ENCODE measurements at regions not wholly inside any gene's neighbourhood (a gene's known extent, or its start where the extent isn't known, plus 50 kb on each side); places are given as distances from the start of the nearest gene placed in this dataset.

DNA sequence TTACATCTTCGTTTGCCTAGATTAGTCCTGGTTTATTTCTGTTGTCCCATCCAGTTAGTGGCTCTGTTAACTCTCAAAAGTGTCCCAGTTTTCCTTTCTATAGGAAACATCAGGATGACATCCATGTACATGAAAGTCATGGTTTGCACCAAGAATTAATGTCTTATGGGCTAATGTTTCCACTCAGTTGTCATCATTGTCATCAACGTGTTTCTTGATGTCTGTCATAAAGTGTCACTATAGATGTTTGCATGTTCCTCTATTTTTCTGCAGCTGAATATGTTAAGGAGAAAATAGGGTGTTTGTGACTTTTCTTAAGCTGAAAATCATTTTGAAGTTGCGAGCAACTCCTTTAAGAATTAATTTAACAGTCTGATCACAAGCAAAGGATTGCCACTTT, 567.0 kb downstream of the TMEM114 start:
- Histone ChIP-seq H3K27ac (ENCODE audit: control insufficient read depth, insufficient read depth, low read length) (no peak overlapping the region), H3K9me1 (ENCODE audit: control insufficient read depth, extremely low read depth, insufficient read depth, low read length) (no peaks in the 10 kb centered on the region), H3K4me1 (ENCODE audit: control insufficient read depth, extremely low read depth, insufficient read depth, low read length) (no peaks in the 10 kb centered on the region), H3K4me2 (ENCODE audit: control insufficient read depth, extremely low read depth, insufficient read depth, low read depth, low read length) (no peak overlapping the region), H2AFZ (ENCODE audit: control insufficient read depth, low read length) (no peak overlapping the region), H3K27me3 (ENCODE audit: control insufficient read depth, extremely low read depth, insufficient read depth, low read length) (no peaks in the 10 kb centered on the region), H3K4me3 (ENCODE audit: control insufficient read depth in 2 of 3, extremely low read depth in 1 of 3, insufficient read depth in 2 of 3, low read depth in 1 of 3, low read length in 3 of 3) (no peak overlapping the region), H4K20me1 (ENCODE audit: control insufficient read depth, extremely low read depth, insufficient read depth, low read length) (no peaks in the 10 kb centered on the region), H3K9ac (ENCODE audit: control insufficient read depth, extremely low read depth, insufficient read depth, low read length) (no peak overlapping the region), H3K9me3 (ENCODE audit: control insufficient read depth, low read depth, low read length) (peaks cover 2% of the 10 kb centered on the region), H3K36me3 (ENCODE audit: control insufficient read depth in 2 of 2, extremely low read depth in 1 of 2, insufficient read depth in 2 of 2, low read length in 2 of 2) (no peaks in the 10 kb centered on the region), H3K79me2 (ENCODE audit: control insufficient read depth, insufficient read depth, low read length) (no peaks in the 10 kb centered on the region)
- FAIRE-seq, result no peak
- TF ChIP-seq EZH2 (IDR thresholded peaks at IDR 0.05; ENCODE audit: low read length), result no peak
- TF ChIP-seq, protein P1, sequence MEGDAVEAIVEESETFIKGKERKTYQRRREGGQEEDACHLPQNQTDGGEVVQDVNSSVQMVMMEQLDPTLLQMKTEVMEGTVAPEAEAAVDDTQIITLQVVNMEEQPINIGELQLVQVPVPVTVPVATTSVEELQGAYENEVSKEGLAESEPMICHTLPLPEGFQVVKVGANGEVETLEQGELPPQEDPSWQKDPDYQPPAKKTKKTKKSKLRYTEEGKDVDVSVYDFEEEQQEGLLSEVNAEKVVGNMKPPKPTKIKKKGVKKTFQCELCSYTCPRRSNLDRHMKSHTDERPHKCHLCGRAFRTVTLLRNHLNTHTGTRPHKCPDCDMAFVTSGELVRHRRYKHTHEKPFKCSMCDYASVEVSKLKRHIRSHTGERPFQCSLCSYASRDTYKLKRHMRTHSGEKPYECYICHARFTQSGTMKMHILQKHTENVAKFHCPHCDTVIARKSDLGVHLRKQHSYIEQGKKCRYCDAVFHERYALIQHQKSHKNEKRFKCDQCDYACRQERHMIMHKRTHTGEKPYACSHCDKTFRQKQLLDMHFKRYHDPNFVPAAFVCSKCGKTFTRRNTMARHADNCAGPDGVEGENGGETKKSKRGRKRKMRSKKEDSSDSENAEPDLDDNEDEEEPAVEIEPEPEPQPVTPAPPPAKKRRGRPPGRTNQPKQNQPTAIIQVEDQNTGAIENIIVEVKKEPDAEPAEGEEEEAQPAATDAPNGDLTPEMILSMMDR (optimal IDR thresholded peaks at IDR 0.05 in 1 of 3, IDR thresholded peaks at IDR 0.05 in 1 of 3, conservative IDR thresholded peaks at IDR 0.05 in 1 of 3; ENCODE audit: extremely low read depth in 1 of 3, insufficient read depth in 2 of 3, low read length in 3 of 3), result no peak
- DNase-seq (ENCODE audit: low read depth, low spot score), result no peak
- dilution Hi-C loops (cut with MboI; ENCODE audit: extremely low pct_ligation_motif_present, low sequenced_read_pairs), result no loop called here

DNA sequence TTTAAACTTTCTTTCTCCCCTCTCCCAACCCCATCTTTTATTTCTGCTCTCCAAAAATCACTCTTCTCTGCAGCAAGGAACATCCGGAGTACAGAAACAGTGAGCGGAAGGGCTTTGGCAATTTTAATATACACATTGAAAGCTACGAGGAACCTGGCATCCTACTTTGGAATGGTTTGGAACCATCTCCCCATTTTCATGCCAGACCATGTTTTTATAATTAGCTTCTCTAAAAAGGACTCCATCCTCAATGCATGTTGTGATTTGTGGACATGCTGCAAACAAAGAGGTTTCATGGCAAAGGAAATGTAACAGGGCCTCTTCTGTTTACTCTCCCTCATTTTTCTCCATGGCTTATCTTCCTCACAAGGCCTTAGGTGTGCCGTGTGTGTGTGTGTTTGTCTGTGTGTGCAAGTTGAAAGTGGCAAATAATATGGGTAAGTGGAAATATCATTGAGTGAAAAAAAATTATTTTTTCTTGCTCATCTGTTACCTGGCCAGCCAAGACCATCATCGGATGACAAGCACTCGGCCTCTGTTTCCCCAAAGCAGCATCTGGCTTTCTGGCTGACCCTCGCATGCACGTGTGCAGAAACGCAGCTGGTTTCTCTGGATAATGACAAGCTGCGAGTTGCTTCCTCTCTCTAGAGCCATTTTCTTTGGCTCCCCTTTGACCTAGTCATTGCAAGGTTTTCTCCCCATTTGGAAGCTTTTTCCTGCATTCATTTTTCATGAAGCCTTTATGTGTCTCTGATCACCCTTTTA, 585.0 kb downstream of the TMEM114 start:
- Histone ChIP-seq H3K4me3 (ENCODE audit: control insufficient read depth in 2 of 3, extremely low read depth in 1 of 3, insufficient read depth in 2 of 3, low read depth in 1 of 3, low read length in 3 of 3) (no peak overlapping the region), H3K4me2 (ENCODE audit: control insufficient read depth, extremely low read depth, insufficient read depth, low read depth, low read length) (no peak overlapping the region), H3K9me1 (ENCODE audit: control insufficient read depth, extremely low read depth, insufficient read depth, low read length) (no peaks in the 10 kb centered on the region), H3K9me3 (ENCODE audit: control insufficient read depth, low read depth, low read length) (peaks cover 1% of the 10 kb centered on the region), H3K27ac (ENCODE audit: control insufficient read depth, insufficient read depth, low read length) (no peak overlapping the region), H4K20me1 (ENCODE audit: control insufficient read depth, extremely low read depth, insufficient read depth, low read length) (no peaks in the 10 kb centered on the region), H3K4me1 (ENCODE audit: control insufficient read depth, extremely low read depth, insufficient read depth, low read length) (no peaks in the 10 kb centered on the region), H3K9ac (ENCODE audit: control insufficient read depth, extremely low read depth, insufficient read depth, low read length) (no peak overlapping the region), H2AFZ (ENCODE audit: control insufficient read depth, low read length) (no peak overlapping the region), H3K79me2 (ENCODE audit: control insufficient read depth, insufficient read depth, low read length) (no peaks in the 10 kb centered on the region), H3K27me3 (ENCODE audit: control insufficient read depth, extremely low read depth, insufficient read depth, low read length) (no peaks in the 10 kb centered on the region), H3K36me3 (ENCODE audit: control insufficient read depth in 2 of 2, extremely low read depth in 1 of 2, insufficient read depth in 2 of 2, low read length in 2 of 2) (no peaks in the 10 kb centered on the region)
- TF ChIP-seq EZH2 (IDR thresholded peaks at IDR 0.05; ENCODE audit: low read length), result no peak
- TF ChIP-seq, protein P1 (optimal IDR thresholded peaks at IDR 0.05 in 1 of 3, IDR thresholded peaks at IDR 0.05 in 1 of 3, conservative IDR thresholded peaks at IDR 0.05 in 1 of 3; ENCODE audit: extremely low read depth in 1 of 3, insufficient read depth in 2 of 3, low read length in 3 of 3), result no peak
- no peak for FAIRE-seq
- no peak for DNase-seq (ENCODE audit: low read depth, low spot score)
- dilution Hi-C loops (cut with MboI; ENCODE audit: extremely low pct_ligation_motif_present, low sequenced_read_pairs), result no loop called here
